Gastroesophageal sphincter (tissue), 3 donors: ENCODE measurements at regions not wholly inside any gene's neighbourhood (a gene's known extent, or its start where the extent isn't known, plus 50 kb on each side); places are given as distances from the start of the nearest gene placed in this dataset.

Source experiments
- CTCF ChIP-seq, 4 experiments: fragments of 200-600 bp in 2 of 4; fragments of 450-650 bp in 2 of 4; sonication (generic) in 1 of 4; IDR thresholded peaks; one replicate each; pipeline ENCODE4 v1.5.1; 2017 to 2019; ENCODE audit warnings: antibody characterized with exemption in 4 of 4, mild to moderate bottlenecking in 2 of 4, moderate library complexity in 2 of 4
- EP300 ChIP-seq: sonication (generic); formaldehyde crosslinking; IDR thresholded peaks from one replicate; pipeline ENCODE4 v1.6.1; 2017; ENCODE audit warnings: antibody characterized with exemption, mild to moderate bottlenecking
- POLR2A ChIP-seq, 2 donors: fragments of 450-650 bp; IDR thresholded peaks; one replicate each; pipeline ENCODE4 v1.6.1; 2017; ENCODE audit warnings: antibody characterized with exemption in 2 of 2, mild to moderate bottlenecking in 2 of 2, moderate library complexity in 1 of 2
- POLR2AphosphoS5 ChIP-seq: sonication (generic); formaldehyde crosslinking; IDR thresholded peaks from one replicate; pipeline ENCODE4 v1.6.1; 2017; ENCODE audit warnings: antibody characterized with exemption

- TF ChIP-seq POLR2AphosphoS5 (no peak), CTCF (IDR thresholded peaks at IDR 0.05) (no peak), POLR2A (IDR thresholded peaks at IDR 0.05) (no peak), EP300 (no peak)
Measured at GRCh38 chr10:109587366-109587765, 335.9 kb downstream of the XPNPEP1 start.
